Dedifferentiated amniotic fluid mesenchymal stem cell (primary cell): ENCODE measurements at regions not wholly inside any gene's neighbourhood (a gene's known extent, or its start where the extent isn't known, plus 50 kb on each side); places are given as distances from the start of the nearest gene placed in this dataset.
"Not testable (repeated sequence)": the region's sequence is repeated elsewhere in the genome, so short reads cannot be mapped to it uniquely, and the experiment has no call there.

Experiments used
- DNase-seq: peaks from one replicate; pipeline ENCODE4 v3.0.0-alpha.2; 2016; ENCODE audit errors: extremely low spot score

DNA sequence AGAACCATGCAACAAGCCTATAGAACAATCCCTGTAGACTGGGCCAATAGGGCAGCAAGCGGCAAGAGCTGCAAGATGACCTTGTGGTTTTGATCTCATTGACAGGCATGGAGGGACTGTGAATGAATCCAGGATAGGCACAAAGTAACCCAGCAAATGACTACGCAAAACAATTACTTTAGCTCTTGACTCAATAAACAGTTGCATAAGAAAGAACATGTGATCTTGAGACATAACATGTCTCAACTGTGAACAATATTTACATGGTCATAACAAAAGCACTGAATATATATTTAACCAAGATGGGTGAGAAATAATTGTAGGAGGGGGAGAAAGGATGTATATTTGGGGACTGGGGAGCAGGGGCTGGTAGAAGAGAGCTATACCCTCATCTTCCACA, 313.7 kb upstream of the CDH5 start:
- no peak for DNase-seq

DNA sequence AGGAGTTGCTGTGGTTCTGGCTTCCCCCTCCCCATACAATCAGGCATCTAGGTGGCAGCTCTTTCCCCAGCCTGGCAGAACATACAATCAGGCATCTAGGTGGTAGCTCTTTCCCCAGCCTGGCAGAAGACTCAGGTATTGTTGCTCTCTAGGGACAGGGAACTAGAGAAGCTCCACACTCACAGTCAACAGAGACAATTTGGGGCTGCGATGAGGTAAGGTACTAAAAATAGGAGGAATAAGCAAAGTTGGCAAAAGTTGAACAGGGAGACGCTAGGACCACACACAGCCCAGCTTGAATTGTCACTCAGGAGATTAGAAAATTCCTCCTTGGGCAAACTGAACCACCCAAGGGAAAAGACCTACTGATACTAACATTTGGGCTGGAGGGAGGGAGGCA, 315.5 kb upstream of the CDH5 start:
- DNase-seq: no peak

DNA sequence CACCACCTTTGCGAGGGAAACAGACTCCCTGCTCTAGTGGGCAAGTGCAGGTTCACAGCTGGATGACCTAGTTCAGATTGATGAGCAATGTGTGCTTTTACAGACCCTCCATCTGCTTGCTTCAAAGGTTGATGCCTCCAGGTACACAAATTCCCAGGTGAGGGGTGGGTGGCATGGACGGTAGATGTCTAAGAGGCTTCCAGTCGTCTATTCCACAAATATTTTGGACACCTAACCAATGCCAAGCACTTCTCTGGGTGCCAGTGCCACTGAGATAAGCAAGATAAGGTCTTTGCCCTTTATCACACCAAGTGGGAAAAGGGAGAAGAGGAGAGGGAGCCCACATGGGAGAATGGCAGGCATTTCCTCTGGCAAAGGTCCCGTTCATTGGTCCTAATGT, 316.6 kb upstream of the CDH5 start:
- DNase-seq: no peak

DNA sequence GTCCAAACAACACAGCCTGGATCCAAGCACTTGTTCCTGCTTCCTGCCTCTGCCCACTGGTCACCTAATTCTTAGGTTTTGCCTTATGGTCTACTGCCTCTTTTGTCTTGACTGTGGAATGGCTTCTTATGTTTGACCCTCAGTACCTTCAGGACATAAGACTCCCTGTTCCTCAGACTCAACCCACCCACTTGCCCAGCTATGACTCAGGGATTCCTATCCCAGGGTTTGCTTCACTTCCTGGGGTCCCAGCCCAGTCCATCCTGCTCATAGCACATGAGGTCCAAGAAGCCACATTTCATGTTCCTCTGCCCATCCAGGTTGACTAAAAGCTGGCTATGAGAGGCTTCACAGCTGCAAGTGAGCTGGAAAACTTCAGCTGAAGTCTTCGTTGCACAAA, 320.9 kb upstream of the CDH5 start:
- DNase-seq: no peak

DNA sequence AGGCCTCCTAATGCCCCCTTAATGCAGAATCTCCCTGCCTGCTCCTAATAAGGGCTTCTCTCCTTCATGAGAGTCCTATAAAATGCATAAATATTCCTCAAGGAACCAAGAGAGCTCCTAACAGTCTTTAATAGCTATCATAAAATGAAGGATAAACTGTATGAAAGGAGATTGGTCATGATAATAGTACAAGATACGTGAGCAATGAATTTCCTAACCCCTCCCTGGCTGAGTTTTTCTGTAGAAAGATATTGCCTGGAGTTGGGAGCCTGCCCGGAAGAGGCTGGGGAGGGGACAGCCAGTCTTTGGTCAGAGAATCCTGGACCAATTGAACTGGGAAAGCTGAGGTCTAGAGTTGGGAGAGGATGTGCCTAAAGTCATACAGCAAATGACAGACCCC, 321.9 kb upstream of the CDH5 start:
- no peak for DNase-seq

DNA sequence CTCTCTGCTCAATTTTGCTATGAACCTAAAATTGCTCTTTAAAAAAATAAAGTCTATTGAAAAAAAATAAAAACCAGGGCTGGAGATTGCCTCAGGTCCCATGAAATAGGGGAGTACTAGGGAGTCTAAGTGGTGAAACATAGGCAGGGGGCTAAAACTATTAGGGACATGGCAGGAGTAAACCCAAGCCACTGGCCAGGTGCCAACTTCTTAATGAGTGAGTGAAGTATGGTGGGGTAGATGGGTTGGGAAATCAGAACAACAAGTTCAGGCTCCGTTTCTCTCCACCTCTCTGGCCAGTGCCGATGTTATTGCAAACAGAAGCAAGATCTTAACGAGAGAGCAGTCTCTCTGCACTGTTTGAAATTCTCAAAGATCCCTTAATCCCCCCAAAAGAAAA, 322.4 kb upstream of the CDH5 start:
- DNase-seq: no peak

DNA sequence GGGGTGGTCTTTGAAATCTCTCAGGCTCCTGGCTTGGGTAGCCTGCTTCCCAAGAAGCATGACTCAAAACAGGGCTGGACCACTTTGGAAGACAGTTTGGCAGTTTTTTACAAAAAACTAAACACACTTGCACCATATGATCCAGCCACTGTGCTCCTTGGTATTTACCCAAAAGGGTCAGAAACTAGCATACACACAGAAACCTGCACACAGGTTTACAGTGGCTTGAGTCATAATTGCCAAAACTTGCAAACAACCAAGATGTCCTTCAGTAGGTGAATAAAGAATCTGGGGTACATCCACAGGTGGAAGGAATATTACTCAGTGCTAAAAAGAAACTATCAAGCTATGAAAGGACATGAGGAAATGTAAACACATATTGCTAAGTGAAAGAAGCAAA, 323.2 kb upstream of the CDH5 start:
- no peak for DNase-seq

DNA sequence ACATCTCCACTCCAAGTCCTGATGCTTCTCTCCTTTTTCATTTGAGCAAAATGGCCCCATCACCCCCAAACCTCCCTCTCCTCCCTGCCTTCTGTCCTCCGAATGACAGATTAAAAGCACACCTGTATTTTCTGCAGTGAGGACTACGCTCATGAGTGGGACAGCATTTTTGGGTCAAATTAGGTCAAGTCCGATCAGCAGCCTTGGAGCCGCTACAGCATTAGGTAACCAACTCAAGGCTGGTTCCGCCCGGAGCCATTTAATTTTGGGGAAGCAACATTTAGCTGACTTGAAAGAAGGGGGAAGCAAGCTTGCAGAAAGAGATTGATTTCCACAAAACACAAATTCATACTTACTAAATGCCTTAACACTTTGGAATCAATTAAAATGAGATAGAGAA, 324.1 kb upstream of the CDH5 start:
- no peak for DNase-seq

DNA sequence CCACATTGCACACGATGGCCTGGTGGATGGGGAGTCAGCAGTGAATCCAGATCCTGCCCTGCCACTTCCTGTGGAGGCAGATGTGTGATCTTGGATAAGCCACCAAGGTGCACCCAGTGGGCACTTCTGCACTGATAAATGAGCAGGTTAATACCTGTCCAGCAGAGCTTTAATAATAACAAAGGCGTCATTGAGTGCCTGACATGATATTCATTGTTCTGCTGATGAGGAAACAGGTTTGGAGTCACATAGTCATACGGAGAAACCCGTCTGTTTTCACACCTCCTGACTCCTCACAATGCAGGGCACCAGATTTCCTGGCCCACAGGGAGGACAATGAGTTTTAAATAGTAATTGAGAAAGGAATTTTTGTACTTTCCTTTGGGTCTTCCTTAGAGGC, 324.6 kb upstream of the CDH5 start:
- DNase-seq: no peak

DNA sequence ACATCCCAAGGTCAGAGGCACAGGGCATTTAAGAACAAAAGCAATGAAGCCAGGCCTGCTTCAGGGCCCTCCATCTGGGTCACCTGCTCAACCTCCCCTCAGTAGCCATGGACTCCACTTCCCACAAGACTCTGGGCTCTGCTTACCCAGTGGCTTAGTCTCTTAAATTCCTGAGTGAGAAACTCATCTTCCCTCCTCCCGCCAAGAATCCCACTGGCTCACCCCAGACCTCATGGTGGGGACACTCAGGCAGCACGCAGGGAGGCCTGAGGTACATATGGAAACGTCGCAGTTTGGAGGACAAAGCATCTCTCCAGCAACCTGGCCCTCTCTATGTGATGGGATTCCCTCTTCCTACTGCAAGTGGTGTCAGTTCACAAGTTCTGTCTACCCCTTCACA, 326.7 kb upstream of the CDH5 start:
- DNase-seq: no peak

DNA sequence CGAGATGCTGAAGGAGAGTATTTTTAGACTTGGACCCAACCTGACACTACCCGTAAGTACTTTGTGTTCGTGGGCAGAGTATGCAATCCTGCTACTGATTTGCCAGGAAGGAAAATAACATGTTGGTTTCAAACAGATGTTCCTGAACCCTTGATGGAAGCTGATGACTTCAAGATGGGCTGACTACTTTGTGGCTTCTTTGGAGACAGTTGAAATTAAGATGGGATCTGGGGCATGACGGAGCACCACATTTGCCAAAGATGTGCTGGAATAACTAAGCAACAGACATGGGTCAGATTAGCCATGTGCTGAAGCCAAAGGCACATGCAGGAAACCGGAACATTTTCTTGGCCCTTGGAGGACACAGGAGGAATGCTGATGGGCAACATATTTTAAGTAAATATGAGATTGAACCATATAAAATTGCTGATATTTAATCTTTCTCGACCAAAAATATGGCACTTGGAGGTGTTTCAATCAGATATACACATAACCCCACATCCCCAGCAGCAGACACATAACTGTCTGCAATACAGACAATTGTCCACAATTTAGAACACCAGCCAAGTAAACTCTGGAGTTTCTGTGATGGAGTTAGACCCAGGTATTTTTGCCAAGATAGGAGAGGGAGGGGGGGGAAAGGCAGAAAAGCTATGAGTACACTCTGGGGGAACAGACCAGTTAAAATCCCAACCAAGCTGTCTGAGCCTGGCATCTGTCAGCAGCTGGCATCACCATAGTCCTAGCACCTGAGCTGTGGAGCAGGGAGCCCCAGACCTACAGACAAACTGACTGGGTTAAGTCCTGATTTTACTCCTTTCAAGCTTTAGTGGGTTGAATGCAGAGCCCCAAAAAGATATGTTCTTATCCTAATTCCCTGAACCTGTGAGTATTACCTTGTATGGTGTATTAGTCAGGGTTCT, 329.4 kb upstream of the CDH5 start:
- peak; percentile 92 for DNase-seq

DNA sequence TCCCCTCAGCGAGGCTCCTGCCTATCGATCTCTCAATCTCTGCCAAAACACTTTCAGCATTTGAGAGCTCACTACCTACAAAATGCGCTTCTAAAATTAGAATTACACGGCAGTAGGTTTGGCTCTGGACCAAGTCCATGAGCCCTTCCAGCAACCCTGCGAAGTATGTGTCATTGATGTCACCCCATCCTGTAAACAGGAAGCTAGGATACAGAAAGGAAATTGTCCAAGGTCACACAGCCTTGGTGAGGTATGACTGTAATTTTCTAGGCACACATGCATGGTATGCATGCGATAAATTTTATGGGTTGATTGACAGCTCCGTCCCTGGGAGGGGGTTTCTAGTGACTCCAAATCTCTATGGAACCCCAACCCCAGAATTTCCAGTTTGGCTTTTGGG, 330.3 kb upstream of the CDH5 start:
- DNase-seq: no peak

DNA sequence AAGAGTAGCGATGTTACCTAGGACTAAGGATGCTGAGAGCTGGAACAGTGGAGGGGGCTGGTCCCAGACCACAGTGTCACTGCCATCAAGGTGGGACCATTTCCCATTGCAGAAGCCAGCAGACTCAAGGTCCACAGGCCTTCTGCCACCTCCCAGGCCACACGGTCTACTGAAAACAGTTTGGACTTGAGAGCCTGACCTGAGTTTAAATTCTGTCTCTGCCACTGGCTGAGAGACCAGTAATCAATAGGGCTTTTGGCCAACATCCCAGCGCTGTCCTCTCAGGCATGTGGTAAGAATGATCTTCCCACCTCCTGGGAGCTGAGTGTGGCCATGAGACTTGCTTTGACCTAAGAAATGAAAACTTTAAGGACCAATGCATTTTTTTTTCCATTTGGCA, 331.4 kb upstream of the CDH5 start:
- DNase-seq: no peak

DNA sequence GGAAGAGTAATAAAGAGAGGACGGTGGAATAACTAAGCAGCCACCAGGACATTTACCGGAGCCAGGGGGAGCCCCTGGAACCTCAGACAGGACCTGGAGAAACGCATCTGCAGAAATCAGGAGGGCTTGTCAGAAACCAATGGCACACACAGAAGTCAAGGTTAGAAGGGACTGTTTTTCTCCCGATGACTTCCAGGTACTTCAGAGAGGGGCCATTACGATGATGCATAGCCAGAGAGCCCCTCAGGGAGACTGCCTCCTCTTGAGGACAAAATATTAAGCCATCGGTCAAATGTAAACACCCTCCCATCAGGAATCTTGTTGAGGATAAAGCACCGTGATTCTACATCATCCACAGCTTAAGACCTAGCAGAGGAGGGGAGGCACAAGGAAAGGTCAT, 333.6 kb upstream of the CDH5 start:
- no peak for DNase-seq

DNA sequence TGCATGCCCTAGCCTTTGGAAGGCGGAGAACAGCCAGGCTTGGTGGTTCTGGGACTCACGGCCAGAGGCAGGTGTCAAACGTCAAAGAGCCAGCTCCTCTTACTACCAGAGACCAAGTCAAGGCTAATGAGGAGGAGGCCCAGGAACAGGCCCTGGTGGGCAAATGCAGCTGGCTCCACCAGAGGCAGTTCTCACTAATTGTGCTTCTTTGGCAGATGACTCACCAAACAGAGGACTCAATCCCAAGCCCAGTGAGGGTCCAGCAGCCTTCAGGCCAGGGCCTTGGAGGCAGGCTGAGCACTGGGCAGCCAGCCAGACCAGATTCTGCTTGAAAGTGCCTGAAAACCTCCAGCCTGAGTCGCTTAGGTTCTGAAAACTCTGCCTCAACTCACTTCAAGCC, 336.5 kb upstream of the CDH5 start:
- DNase-seq: no peak

DNA sequence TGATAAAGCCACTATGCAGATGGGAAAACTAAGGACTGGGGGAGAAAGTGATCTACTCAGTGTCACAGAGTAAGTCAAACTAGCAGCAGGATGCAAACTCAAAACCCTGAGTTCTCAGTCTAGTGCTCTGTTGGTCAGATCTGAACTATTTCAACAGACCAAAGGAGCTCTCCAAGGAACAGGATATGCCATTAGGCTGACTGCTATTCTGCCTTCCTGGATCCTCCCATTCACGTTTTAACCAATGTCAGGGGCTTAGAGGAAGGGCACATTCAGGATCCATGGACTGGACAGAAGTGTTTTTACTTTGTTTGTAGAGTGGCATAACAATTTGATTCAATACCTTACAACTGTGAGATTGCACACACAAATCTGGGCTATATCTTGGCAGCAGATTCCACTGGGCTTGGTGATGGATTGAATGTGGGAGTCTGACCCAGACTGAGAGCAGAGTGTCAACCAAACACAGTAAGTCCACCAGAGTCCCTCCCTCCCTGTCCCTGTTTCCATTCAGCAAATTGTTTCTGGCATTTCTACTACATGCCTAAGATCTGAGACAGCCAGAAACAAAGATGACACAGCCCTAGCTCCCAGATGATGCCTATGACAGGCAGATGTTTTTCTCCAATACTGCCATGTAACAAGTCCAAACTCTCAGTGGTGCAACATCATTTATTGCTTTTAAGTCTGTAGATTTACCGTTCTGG, 337.8 kb upstream of the CDH5 start:
- DNase-seq: peak; percentile 84

DNA sequence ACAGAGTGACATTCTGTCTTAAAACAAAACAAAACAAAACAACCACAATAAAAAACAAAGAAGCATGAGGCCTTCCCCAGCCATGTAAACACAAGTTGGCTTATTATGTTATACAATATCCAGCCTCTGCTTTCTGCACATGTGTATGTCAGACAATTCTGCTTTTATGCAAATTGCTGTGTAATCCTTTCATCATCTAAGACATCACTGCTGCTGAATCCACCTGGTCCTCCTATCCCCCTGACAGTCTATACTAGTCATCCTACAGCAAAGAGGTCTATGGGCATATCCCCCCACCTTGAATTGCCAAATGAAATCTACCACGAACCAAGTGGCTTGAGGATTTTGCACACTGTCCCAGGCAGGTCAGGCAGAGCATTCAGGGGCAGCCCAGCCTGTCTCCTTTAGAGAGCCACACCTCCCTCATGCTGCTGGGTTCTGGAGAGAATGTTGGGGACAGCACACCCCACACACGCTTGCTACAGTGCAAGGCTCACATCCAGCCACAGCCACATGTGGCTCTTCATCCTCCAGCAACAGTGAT, 339.6 kb upstream of the CDH5 start:
- DNase-seq: no peak

DNA sequence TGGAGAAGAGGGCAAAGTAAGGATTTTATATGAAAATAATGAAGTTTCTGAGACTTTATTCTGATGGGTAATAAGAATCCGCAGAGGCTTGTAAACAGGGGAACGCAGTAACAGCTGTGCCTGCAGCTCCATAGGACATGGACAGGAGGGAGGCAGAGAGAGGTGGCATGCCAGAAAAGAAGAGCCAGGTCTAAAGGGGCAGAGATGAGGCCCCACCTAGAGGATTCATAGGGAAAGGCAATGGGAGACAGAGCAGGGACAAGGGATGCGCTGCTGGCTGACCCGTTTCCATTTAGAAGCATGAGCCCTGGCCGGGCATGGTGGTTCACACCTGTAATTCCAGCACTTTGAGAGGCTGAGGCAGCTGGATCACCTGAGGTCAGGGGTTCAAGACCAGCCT, 340.3 kb upstream of the CDH5 start:
- DNase-seq: no peak

DNA sequence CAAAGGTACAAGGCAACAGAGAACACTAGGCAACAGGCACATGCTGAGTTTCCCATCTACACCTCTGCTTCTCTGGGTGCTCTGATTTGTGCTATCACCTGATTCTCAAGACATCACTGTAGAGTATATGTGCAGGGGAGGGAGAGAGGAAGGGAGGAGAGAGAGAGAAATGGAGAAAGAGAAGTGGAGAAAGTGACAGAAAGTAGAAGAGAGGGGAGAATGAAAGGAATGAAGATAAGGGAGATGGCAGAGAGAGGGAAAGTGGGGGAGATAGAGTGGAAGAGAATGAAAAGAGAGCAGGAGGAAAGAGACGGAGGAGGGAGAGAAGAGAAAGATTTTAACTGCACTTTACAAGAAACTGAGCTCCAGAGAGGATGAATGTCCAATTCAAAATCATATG, 340.7 kb upstream of the CDH5 start:
- DNase-seq: no peak

DNA sequence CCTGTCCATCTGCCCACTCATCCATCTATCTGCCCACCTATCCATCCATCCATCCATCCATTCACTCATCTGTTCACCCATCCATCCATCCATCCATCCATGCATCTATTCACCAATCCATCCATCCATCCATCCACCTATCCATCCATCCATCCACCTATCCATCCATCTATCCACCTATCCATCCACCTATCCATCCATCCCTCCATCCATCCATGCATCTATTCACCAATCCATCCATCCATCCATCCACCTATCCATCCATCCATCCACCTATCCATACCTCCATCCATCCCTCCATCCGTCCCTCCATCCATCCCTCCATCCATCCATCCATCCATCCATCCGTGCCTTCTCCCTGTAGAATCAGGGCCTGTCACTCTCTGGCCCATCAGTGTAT, 341.9 kb upstream of the CDH5 start:
- DNase-seq: not testable (repeated sequence)

DNA sequence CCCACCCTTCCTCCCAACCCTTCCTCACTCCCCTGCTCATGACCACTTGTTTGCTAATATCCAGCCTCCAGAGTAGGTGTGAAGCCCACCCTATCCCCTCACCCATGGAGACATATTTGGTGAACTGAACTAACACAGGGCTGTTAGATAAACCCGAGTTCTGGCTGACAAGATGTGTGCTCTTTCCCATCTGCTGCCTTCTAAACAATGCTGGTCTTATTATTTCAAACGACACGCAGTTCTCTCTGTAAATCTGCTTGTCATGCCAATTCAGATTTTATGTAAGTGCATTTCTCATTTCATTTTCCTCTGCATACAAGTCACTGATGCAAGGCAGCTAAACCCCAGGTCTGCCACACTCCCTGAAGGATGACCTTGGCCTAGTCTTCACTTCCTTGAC, 343.0 kb upstream of the CDH5 start:
- DNase-seq: no peak

DNA sequence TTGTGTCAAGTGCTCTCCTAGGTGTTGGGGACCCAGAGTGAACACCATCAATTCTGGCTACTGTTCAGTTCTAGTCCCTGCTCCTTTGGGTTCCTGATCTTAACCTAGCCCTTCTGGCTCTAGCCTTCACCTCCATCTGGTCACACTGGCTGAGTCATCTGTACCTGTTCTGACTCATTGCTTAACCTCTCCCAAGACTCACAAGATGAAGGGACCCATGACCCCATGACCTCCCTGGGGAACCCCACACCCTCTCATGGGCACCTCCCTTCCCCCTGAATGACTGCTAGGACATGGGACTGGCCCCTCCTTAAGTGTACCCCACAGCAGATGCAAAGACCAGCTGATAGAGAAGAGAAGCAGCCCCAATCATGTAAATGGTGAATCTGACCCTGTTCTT, 345.8 kb upstream of the CDH5 start:
- no peak for DNase-seq

DNA sequence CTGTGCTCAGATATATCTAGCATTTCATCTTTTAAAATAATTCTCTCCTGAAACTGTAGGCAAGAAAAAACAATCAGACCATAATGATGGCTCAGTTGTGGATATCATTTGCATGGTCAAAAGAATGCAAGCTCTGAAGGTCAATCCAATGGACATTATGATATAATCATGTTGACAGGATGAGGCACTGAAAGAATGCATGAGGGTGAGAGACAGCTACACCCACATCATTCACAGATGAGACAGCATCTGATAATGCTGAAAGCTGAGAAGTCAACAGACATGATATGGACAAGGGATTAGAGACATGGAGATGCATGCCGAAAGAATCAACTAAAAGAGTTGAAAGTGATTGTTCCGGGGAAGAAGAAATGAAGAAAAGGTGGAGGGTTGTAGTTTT, 346.4 kb upstream of the CDH5 start:
- DNase-seq: no peak
